ENCODE measurements at regions not wholly inside any gene's neighbourhood (a gene's known extent, or its start where the extent isn't known, plus 50 kb on each side); places are given as distances from the start of the nearest gene placed in this dataset.
A peak's percentile ranks its signal among the peaks of the same experiment; 100 is the strongest.

DNA sequence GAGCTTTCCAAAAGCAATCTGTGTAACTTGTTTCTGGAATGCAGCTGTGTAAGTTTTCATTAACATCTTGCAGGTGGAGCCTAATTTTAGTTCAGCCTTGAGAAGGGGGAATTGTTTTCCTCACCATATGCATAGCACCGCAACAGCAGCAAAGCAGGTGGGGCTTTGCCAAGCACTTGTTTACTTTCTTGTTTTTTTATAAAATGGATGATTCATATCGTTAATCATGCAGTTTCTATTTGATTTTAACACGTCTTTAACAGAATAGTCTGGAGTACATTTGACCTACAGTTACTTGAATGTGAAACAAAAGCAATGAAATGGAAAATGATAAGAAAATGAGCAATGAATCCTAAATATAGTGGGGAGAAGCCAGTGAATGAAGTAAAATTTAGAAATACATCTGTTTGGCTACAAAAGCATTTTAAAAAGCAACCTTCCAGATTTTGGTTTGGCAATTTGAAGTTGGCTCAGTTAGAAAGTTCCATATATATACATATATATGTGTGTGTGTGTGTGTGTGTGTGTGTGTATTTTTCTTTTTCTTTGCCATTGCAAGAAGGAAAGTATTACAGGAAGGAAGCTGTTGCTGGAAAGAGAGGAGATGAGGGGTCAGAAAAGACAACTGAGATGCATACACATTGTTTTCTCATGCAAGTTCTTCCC lies 119.0 kb upstream of the ADGRL2 start:
- TF ChIP-seq TAF1 (IDR thresholded peaks at IDR 0.05; ENCODE audit: low read depth) (no peak), EGR1 (IDR thresholded peaks at IDR 0.05) (no peak), EP300 (IDR thresholded peaks at IDR 0.05; ENCODE audit: borderline replicate concordance) (peak; percentile 23; the same call in 1 of the 2 replicates), TCF12 (IDR thresholded peaks at IDR 0.05; ENCODE audit: low read depth) (peak; percentile 55), FOXM1 (IDR thresholded peaks at IDR 0.05; ENCODE audit: borderline replicate concordance, low read depth) (peak; percentile 87), YY1 (IDR thresholded peaks at IDR 0.05; ENCODE audit: low read depth) (no peak), ZBTB7A (IDR thresholded peaks at IDR 0.05; ENCODE audit: low read depth) (no peak), NFIC (IDR thresholded peaks at IDR 0.05) (peak; percentile 62), USF1 (IDR thresholded peaks at IDR 0.05) (no peak), TEAD4 (IDR thresholded peaks at IDR 0.05) (peak; percentile 32; the same call in 1 of the 2 replicates), CREB1 (IDR thresholded peaks at IDR 0.05; ENCODE audit: low read depth) (no peak), CEBPB (IDR thresholded peaks at IDR 0.05) (no peak), RAD21 (IDR thresholded peaks at IDR 0.05; ENCODE audit: low read depth) (no peak)
- TF ChIP-seq, protein P1, sequence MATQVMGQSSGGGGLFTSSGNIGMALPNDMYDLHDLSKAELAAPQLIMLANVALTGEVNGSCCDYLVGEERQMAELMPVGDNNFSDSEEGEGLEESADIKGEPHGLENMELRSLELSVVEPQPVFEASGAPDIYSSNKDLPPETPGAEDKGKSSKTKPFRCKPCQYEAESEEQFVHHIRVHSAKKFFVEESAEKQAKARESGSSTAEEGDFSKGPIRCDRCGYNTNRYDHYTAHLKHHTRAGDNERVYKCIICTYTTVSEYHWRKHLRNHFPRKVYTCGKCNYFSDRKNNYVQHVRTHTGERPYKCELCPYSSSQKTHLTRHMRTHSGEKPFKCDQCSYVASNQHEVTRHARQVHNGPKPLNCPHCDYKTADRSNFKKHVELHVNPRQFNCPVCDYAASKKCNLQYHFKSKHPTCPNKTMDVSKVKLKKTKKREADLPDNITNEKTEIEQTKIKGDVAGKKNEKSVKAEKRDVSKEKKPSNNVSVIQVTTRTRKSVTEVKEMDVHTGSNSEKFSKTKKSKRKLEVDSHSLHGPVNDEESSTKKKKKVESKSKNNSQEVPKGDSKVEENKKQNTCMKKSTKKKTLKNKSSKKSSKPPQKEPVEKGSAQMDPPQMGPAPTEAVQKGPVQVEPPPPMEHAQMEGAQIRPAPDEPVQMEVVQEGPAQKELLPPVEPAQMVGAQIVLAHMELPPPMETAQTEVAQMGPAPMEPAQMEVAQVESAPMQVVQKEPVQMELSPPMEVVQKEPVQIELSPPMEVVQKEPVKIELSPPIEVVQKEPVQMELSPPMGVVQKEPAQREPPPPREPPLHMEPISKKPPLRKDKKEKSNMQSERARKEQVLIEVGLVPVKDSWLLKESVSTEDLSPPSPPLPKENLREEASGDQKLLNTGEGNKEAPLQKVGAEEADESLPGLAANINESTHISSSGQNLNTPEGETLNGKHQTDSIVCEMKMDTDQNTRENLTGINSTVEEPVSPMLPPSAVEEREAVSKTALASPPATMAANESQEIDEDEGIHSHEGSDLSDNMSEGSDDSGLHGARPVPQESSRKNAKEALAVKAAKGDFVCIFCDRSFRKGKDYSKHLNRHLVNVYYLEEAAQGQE (IDR thresholded peaks at IDR 0.05; ENCODE audit: low read depth) = no peak
- TF ChIP-seq, protein P2, sequence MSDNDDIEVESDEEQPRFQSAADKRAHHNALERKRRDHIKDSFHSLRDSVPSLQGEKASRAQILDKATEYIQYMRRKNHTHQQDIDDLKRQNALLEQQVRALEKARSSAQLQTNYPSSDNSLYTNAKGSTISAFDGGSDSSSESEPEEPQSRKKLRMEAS (IDR thresholded peaks at IDR 0.05) = no peak

DNA sequence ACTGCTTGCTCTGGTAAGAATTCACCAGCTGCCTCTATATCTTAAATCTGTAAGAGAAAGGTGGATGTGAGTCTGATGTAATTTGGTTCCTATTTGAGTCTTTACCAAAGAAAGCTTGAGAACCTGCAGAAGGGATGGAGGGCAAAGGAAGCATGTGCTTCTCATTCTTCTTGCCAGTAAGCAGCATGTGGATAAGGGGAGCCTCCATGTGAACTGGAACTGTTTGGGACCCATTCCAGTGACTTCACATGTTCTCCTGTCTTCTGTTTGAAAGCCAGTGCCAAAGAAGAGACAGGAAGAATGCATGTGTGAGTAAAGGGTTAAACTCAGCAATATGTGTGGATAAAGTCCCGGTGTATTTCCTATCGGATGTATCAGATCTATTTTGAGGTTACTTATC lies 119.6 kb upstream of the ADGRL2 start:
- TF ChIP-seq TEAD4 (IDR thresholded peaks at IDR 0.05) = no peak
- TF ChIP-seq ZBTB7A (IDR thresholded peaks at IDR 0.05; ENCODE audit: low read depth) = no peak
- no peak for TF ChIP-seq FOXM1 (IDR thresholded peaks at IDR 0.05; ENCODE audit: borderline replicate concordance, low read depth)
- TF ChIP-seq, protein P2 (IDR thresholded peaks at IDR 0.05) = 0 out of 2 replicates have a peak, but pooled peaks have one; percentile 55

GRCh38 chr1:81679942-81680341 lies 120.8 kb upstream of the ADGRL2 start:
- TF ChIP-seq TAF1 (IDR thresholded peaks at IDR 0.05; ENCODE audit: low read depth) (no peak), CEBPB (IDR thresholded peaks at IDR 0.05) (peak; percentile 97), EP300 (IDR thresholded peaks at IDR 0.05; ENCODE audit: borderline replicate concordance) (no peak), YY1 (IDR thresholded peaks at IDR 0.05; ENCODE audit: low read depth) (no peak), TEAD4 (IDR thresholded peaks at IDR 0.05) (no peak), TCF12 (IDR thresholded peaks at IDR 0.05; ENCODE audit: low read depth) (no peak), NFIC (IDR thresholded peaks at IDR 0.05) (no peak)

DNA sequence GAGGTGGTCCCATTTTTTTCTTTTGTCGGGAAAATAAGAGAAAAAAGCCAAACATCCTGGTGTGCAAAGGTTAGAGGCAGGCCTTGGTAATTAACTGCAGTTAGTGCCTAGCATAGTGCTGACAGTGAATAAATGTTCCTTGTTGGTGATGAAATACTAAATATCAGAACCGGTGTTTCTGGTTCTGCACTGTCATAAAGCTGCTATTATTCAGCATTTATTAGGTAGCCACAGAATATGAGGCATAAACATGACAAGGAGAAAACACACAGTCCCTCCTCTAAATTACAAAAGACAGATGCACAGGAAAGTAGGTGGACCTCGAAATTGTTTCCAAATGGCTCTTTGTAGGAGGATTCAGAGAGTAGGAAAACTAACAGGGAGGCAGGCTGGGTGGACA lies 122.0 kb upstream of the ADGRL2 start:
- TF ChIP-seq EGR1 (IDR thresholded peaks at IDR 0.05) = no peak
- peak; percentile 36; the same call in 1 of the 2 replicates for TF ChIP-seq EP300 (IDR thresholded peaks at IDR 0.05; ENCODE audit: borderline replicate concordance)
- peak; percentile 9; the same call in 1 of the 2 replicates for TF ChIP-seq TEAD4 (IDR thresholded peaks at IDR 0.05)
- peak; percentile 65 for TF ChIP-seq CEBPB (IDR thresholded peaks at IDR 0.05)

GRCh38 chr1:81672766-81673165 lies 128.0 kb upstream of the ADGRL2 start:
- TF ChIP-seq EP300 (IDR thresholded peaks at IDR 0.05; ENCODE audit: borderline replicate concordance) (no peak), RAD21 (IDR thresholded peaks at IDR 0.05; ENCODE audit: low read depth) (no peak), FOXM1 (IDR thresholded peaks at IDR 0.05; ENCODE audit: borderline replicate concordance, low read depth) (no peak), CREB1 (IDR thresholded peaks at IDR 0.05; ENCODE audit: low read depth) (no peak), TAF1 (IDR thresholded peaks at IDR 0.05; ENCODE audit: low read depth) (no peak), EGR1 (IDR thresholded peaks at IDR 0.05) (no peak), TEAD4 (IDR thresholded peaks at IDR 0.05) (no peak), TCF12 (IDR thresholded peaks at IDR 0.05; ENCODE audit: low read depth) (no peak), ZBTB7A (IDR thresholded peaks at IDR 0.05; ENCODE audit: low read depth) (no peak), USF1 (IDR thresholded peaks at IDR 0.05) (no peak), CEBPB (IDR thresholded peaks at IDR 0.05) (no peak)
- TF ChIP-seq, protein P1 (IDR thresholded peaks at IDR 0.05; ENCODE audit: low read depth) = no peak
- TF ChIP-seq, protein P2 (IDR thresholded peaks at IDR 0.05) = no peak

- TF ChIP-seq TEAD4 (IDR thresholded peaks at IDR 0.05) (no peak), EGR1 (IDR thresholded peaks at IDR 0.05) (no peak), TCF12 (IDR thresholded peaks at IDR 0.05; ENCODE audit: low read depth) (no peak), CEBPB (IDR thresholded peaks at IDR 0.05) (no peak), TAF1 (IDR thresholded peaks at IDR 0.05; ENCODE audit: low read depth) (no peak), FOXM1 (IDR thresholded peaks at IDR 0.05; ENCODE audit: borderline replicate concordance, low read depth) (no peak), YY1 (IDR thresholded peaks at IDR 0.05; ENCODE audit: low read depth) (no peak), RAD21 (IDR thresholded peaks at IDR 0.05; ENCODE audit: low read depth) (no peak), CREB1 (IDR thresholded peaks at IDR 0.05; ENCODE audit: low read depth) (no peak), NFIC (IDR thresholded peaks at IDR 0.05) (no peak)
- TF ChIP-seq, protein P2 (IDR thresholded peaks at IDR 0.05) = no peak
- TF ChIP-seq, protein P1 (IDR thresholded peaks at IDR 0.05; ENCODE audit: low read depth) = no peak
Observed at GRCh38 chr1:81671038-81671437, 129.7 kb upstream of the ADGRL2 start.
